H1 (cell line): ENCODE measurements at regions not wholly inside any gene's neighbourhood (a gene's known extent, or its start where the extent isn't known, plus 50 kb on each side); places are given as distances from the start of the nearest gene placed in this dataset.

ENCODE experiments used
- CTCF ChIA-PET: fragments of 300-600 bp; sonication (Branson Sonifier 250); formaldehyde crosslinking; loops from one replicate; lab custom pipeline; 2021; ENCODE audit not compliant: partially characterized antibody; lab: Charles Lee
- POLR2A ChIA-PET: fragments of 300-600 bp; sonication (Branson Sonifier 250); formaldehyde crosslinking; loops from one replicate; lab custom pipeline; 2021; ENCODE audit warnings: inconsistent platforms; ENCODE audit not compliant: partially characterized antibody; lab: Charles Lee
- DNase-seq, 2 experiments: peaks; one replicate each; pipeline versions ENCODE4 v3.0.0 to v3.0.0-alpha.2; 2010 to 2022; ENCODE audit warnings: low spot score in 2 of 2, low read depth in 1 of 2, mixed read lengths in 1 of 2
- FAIRE-seq: peaks from 2 replicates; lab custom pipeline; 2011; peaks lifted over from hg19 to GRCh38; lab: Jason Lieb, UNC
- H2AFZ ChIP-seq: 2 replicates; pipeline ENCODE4 v1.8.1; 2012; ENCODE audit warnings: low read length, inconsistent platforms
- H2AK5ac ChIP-seq: 2 replicates; pipeline ENCODE4 v1.6.1; 2013; ENCODE audit warnings: low read depth, low read length
- H2BK120ac ChIP-seq: replicated peaks from 2 replicates; pipeline ENCODE3; 2013; ENCODE audit warnings: low read depth, low read length, inconsistent platforms
- H2BK12ac ChIP-seq: 2 replicates; pipeline ENCODE4 v1.6.1; 2013; ENCODE audit warnings: low read depth, low read length
- H2BK15ac ChIP-seq: 2 replicates; pipeline ENCODE4 v1.6.1; 2013; ENCODE audit warnings: low read length
- H2BK20ac ChIP-seq: 2 replicates; pipeline ENCODE4 v1.6.1; 2013; ENCODE audit warnings: low read length
- H2BK5ac ChIP-seq: 2 replicates; pipeline ENCODE4 v1.6.1; 2013; ENCODE audit warnings: low read depth, low read length
- H3K14ac ChIP-seq: 2 replicates; pipeline ENCODE4 v1.6.1; 2013; ENCODE audit warnings: inconsistent platforms; ENCODE audit not compliant: insufficient read length
- H3K18ac ChIP-seq: 2 replicates; pipeline ENCODE4 v1.6.1; 2013; ENCODE audit warnings: low read length; ENCODE audit errors: extremely low read depth
- H3K23ac ChIP-seq: 2 replicates; pipeline ENCODE4 v1.6.1; 2013; ENCODE audit warnings: inconsistent platforms; ENCODE audit not compliant: insufficient read length
- H3K23me2 ChIP-seq: 2 replicates; pipeline ENCODE4 v1.6.1; 2013; ENCODE audit warnings: low read depth, low read length
- H3K27ac ChIP-seq: 2 replicates; pipeline ENCODE4 v1.6.1; 2011; ENCODE audit warnings: low read depth, low read length, inconsistent platforms
- H3K27me3 ChIP-seq, 4 experiments: replicated peaks in 1 of 4; 1 replicate in 1 of 4; 2 replicates in 3 of 4; pipeline versions ENCODE4 v1.6.1 to v1.8.1; 2011 to 2013; ENCODE audit warnings: low read length in 3 of 4, mild to moderate bottlenecking in 3 of 4, inconsistent platforms in 2 of 4, mixed read lengths in 2 of 4, moderate library complexity in 1 of 4; ENCODE audit not compliant: control insufficient read depth in 3 of 4, insufficient read depth in 3 of 4; ENCODE audit errors: extremely low read depth in 1 of 4
- H3K36me3 ChIP-seq, 4 experiments: 2 replicates each; pipeline versions ENCODE4 v1.6.1 to v1.8.1; 2011 to 2013; ENCODE audit warnings: mild to moderate bottlenecking in 4 of 4, low read length in 3 of 4, moderate library complexity in 2 of 4, control low read depth in 1 of 4, inconsistent platforms in 1 of 4; ENCODE audit not compliant: insufficient read depth in 4 of 4, control insufficient read depth in 2 of 4
- H3K4ac ChIP-seq: replicated peaks from 2 replicates; pipeline ENCODE3; 2013; ENCODE audit warnings: low read length, low read depth, mixed read lengths, inconsistent platforms; ENCODE audit not compliant: insufficient read length
- H3K4me1 ChIP-seq, 4 experiments: replicated peaks in 1 of 4; 1 replicate in 1 of 4; 2 replicates in 3 of 4; pipeline versions ENCODE4 v1.6.1 to v1.8.1; 2011 to 2013; ENCODE audit warnings: low read length in 3 of 4, inconsistent platforms in 2 of 4, mixed read lengths in 1 of 4; ENCODE audit not compliant: insufficient read depth in 4 of 4, control insufficient read depth in 3 of 4
- H3K4me2 ChIP-seq, 2 experiments: 2 replicates each; pipeline versions ENCODE4 v1.6.1 to v1.8.1; 2011 to 2013; ENCODE audit warnings: low read depth in 2 of 2, low read length in 2 of 2, control low read depth in 1 of 2, inconsistent platforms in 1 of 2, mild to moderate bottlenecking in 1 of 2; ENCODE audit not compliant: insufficient read depth in 1 of 2
- H3K4me3 ChIP-seq, 4 experiments: fragments of 200-600, 300-600 bp in 1 of 4; sonication (generic), shearing (Covaris generic), sonication (Bioruptor Twin) in 1 of 4; 2 replicates each; pipeline versions ENCODE4 v1.5.1 to v1.8.1; 2011 to 2016; ENCODE audit warnings: low read length in 4 of 4, low read depth in 3 of 4, control low read depth in 2 of 4, inconsistent platforms in 2 of 4, mild to moderate bottlenecking in 2 of 4, mixed read lengths in 1 of 4, moderate library complexity in 1 of 4; ENCODE audit not compliant: insufficient read depth in 2 of 4; ENCODE audit errors: extremely low read depth in 1 of 4
- H3K56ac ChIP-seq: replicated peaks from 2 replicates; pipeline ENCODE3; 2013; ENCODE audit warnings: low read depth, mild to moderate bottlenecking, mixed read lengths, low read length, inconsistent platforms; ENCODE audit not compliant: insufficient read length
- H3K79me1 ChIP-seq: 2 replicates; pipeline ENCODE4 v1.6.1; 2013; ENCODE audit warnings: low read depth, low read length, control low read depth
- H3K79me2 ChIP-seq, 2 experiments: 2 replicates each; pipeline versions ENCODE4 v1.6.1 to v1.8.1; 2012 to 2013; ENCODE audit warnings: low read length in 2 of 2, mild to moderate bottlenecking in 2 of 2, inconsistent platforms in 1 of 2; ENCODE audit not compliant: insufficient read depth in 2 of 2, control insufficient read depth in 1 of 2
- H3K9ac ChIP-seq, 4 experiments: replicated peaks in 1 of 4; 1 replicate in 1 of 4; 2 replicates in 3 of 4; pipeline versions ENCODE4 v1.6.1 to v1.8.1; 2011 to 2013; ENCODE audit warnings: low read depth in 3 of 4, low read length in 3 of 4, control low read depth in 2 of 4, mild to moderate bottlenecking in 2 of 4, moderate library complexity in 2 of 4, inconsistent platforms in 1 of 4; ENCODE audit errors: extremely low read depth in 1 of 4
- H3K9me3 ChIP-seq, 2 experiments: 2 replicates each; pipeline versions ENCODE4 v1.6.1 to v1.8.1; 2012 to 2013; ENCODE audit warnings: mild to moderate bottlenecking in 2 of 2, moderate library complexity in 2 of 2, control low read depth in 1 of 2, inconsistent platforms in 1 of 2, low read depth in 1 of 2, low read length in 1 of 2, mixed read lengths in 1 of 2; ENCODE audit not compliant: insufficient read depth in 2 of 2
- H4K20me1 ChIP-seq, 2 experiments: replicated peaks in 1 of 2; 2 replicates each; pipeline versions ENCODE3 to v1.8.1; 2011 to 2013; ENCODE audit warnings: inconsistent platforms in 2 of 2, low read length in 2 of 2, mild to moderate bottlenecking in 1 of 2; ENCODE audit not compliant: insufficient read depth in 2 of 2, control insufficient read depth in 1 of 2
- H4K5ac ChIP-seq: 2 replicates; pipeline ENCODE4 v1.6.1; 2013; ENCODE audit warnings: low read length, low read depth, mixed read lengths, inconsistent platforms; ENCODE audit not compliant: insufficient read length
- H4K8ac ChIP-seq: 2 replicates; pipeline ENCODE4 v1.8.0; 2013; ENCODE audit warnings: mild to moderate bottlenecking, moderate library complexity, low read length, inconsistent platforms; ENCODE audit not compliant: insufficient read depth; ENCODE audit errors: extremely low read depth
- H4K91ac ChIP-seq: replicated peaks from 2 replicates; pipeline ENCODE3; 2013; ENCODE audit warnings: low read length, mixed read lengths, inconsistent platforms; ENCODE audit not compliant: insufficient read length
- FOSL1 ChIP-seq: IDR thresholded peaks from 2 replicates; pipeline ENCODE4 v1.6.1; 2011; ENCODE audit warnings: mild to moderate bottlenecking, low read depth, low read length, moderate library complexity; ENCODE audit not compliant: insufficient read depth
- PHF8 ChIP-seq: fragments of 200-600 bp; sonication (generic); conservative IDR thresholded peaks from 2 replicates; pipeline ENCODE4 v1.7.1; 2012; ENCODE audit warnings: low read depth, mild to moderate bottlenecking, inconsistent platforms, low read length, moderate library complexity
- YY1 ChIP-seq: IDR thresholded peaks from 2 replicates; pipeline ENCODE4 v1.6.1; 2011; ENCODE audit warnings: low read depth, mild to moderate bottlenecking, low read length
- WGBS, 2 experiments: shearing (Covaris generic) in 1 of 2; methylation state at CpG; one replicate each; pipeline versions ENCODE4 v1.1.6 to v1.1.7; 2013 to 2015; ENCODE audit warnings: low lambda C conversion rate in 2 of 2, mixed read lengths in 2 of 2, inconsistent platforms in 1 of 2, low coverage in 1 of 2, missing lambda C conversion rate in 1 of 2; ENCODE audit not compliant: insufficient replicate concordance in 2 of 2, insufficient coverage in 1 of 2, insufficient read length in 1 of 2; ENCODE audit errors: extremely low coverage in 1 of 2, missing lambda C conversion rate in 1 of 2; 5-methylcytosine and 5-hydroxymethylcytosine counted together

DNA sequence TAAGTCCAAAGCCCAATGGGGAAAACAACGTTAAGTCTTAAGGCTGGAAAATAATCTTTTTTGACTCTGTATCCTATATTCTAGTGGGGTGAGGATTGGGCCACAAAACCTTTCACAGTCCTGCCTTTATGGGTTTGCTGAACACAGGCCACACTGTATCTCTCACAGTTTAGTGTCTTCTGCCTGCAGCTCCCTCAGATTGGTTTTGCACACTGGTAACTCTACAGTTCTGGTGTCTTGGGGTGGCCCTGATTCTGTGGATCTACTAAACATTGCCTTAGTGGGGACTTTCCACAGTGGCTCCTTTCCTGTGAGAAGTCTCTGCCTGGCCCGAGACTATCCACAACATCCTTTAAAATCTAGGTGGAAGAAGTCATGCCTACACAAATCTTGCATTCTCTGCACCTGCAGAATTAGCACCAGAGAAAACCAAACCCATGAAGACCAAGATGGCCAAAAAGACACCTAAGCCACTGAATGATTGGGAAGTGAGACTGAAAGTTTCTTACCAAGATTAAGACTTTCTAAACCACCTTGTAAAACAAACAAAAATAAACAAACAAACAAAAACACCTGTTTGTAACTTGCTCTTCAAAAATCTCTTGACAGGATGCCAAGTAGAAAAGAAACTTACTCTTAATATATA, 150.4 kb upstream of the PCDH10 start:
- no peak overlapping the region for H3K4ac ChIP-seq
- H3K27ac ChIP-seq: no peak overlapping the region
- no peaks in the 10 kb centered on the region for H4K20me1 ChIP-seq
- H4K91ac ChIP-seq: no peak overlapping the region
- no peaks in the 10 kb centered on the region for H3K79me2 ChIP-seq
- no peak overlapping the region for H3K14ac ChIP-seq
- H2BK15ac ChIP-seq: no peak overlapping the region
- H2BK120ac ChIP-seq: no peak overlapping the region
- no peak overlapping the region for H4K8ac ChIP-seq
- no peak for FAIRE-seq
- H3K4me2 ChIP-seq: no peak overlapping the region
- H2BK20ac ChIP-seq: no peak overlapping the region
- ChIA-PET POLR2A (no interaction called here), CTCF (no interaction called here)
- no peak overlapping the region for H3K56ac ChIP-seq
- no peak overlapping the region for H2BK5ac ChIP-seq
- H3K4me3 ChIP-seq: no peak overlapping the region
- no peak overlapping the region for H4K5ac ChIP-seq
- H3K4me1 ChIP-seq: 0 out of 7 replicates have a peak, but pooled peaks cover 0 to 2% (median 0%) of the 10 kb centered on the region in 4 experiments
- H3K18ac ChIP-seq: no peak overlapping the region
- no peaks in the 10 kb centered on the region for H3K23me2 ChIP-seq
- no peaks in the 10 kb centered on the region for H3K79me1 ChIP-seq
- no peak overlapping the region for H2AFZ ChIP-seq
- H3K9me3 ChIP-seq: no peaks in the 10 kb centered on the region
- TF ChIP-seq YY1 (no peak), FOSL1 (no peak), PHF8 (no peak)
- H3K36me3 ChIP-seq: no peaks in the 10 kb centered on the region
- no peak overlapping the region for H3K23ac ChIP-seq
- H3K9ac ChIP-seq: no peak overlapping the region
- 83% methylated on average over 2 of the region's 2 CpGs; no CpG with 5 or more reads in 1 of the 2 experiments for WGBS, 2 experiments
- H2BK12ac ChIP-seq: no peak overlapping the region
- H3K27me3 ChIP-seq: no peaks in the 10 kb centered on the region
- H2AK5ac ChIP-seq: no peak overlapping the region
- no peak for DNase-seq
